ENCODE measurements at regions not wholly inside any gene's neighbourhood (a gene's known extent, or its start where the extent isn't known, plus 50 kb on each side); places are given as distances from the start of the nearest gene placed in this dataset.

GRCh38 chr12:91885851-91886731 lies 259.6 kb downstream of the BTG1 start:
- TF ChIP-seq CTCF (IDR thresholded peaks at IDR 0.05) = no peak
- Histone ChIP-seq H3K4me1 (no peaks in the 10 kb centered on the region), H3K27me3 (no peaks in the 10 kb centered on the region), H3K9me3 (no peaks in the 10 kb centered on the region), H3K4me3 (no peak overlapping the region), H3K27ac (no peak overlapping the region), H3K36me3 (no peaks in the 10 kb centered on the region)
- no peak for DNase-seq (ENCODE audit: low spot score)

- H3K4me1 ChIP-seq = no peaks in the 10 kb centered on the region
- no peak for TF ChIP-seq CTCF (IDR thresholded peaks at IDR 0.05)
- no peaks in the 10 kb centered on the region for H3K36me3 ChIP-seq
- DNase-seq (ENCODE audit: low spot score) = no peak
- no peaks in the 10 kb centered on the region for H3K9me3 ChIP-seq
- no peaks in the 10 kb centered on the region for H3K27me3 ChIP-seq
- H3K4me3 ChIP-seq = no peak overlapping the region
- no peak overlapping the region for H3K27ac ChIP-seq
Observed at GRCh38 chr12:91884230-91884629, 261.4 kb downstream of the BTG1 start.

GRCh38 chr12:91883811-91884210 lies 261.8 kb downstream of the BTG1 start:
- no peak overlapping the region for H3K4me3 ChIP-seq
- no peak overlapping the region for H3K27ac ChIP-seq
- no peaks in the 10 kb centered on the region for H3K36me3 ChIP-seq
- H3K9me3 ChIP-seq = no peaks in the 10 kb centered on the region
- no peak for DNase-seq (ENCODE audit: low spot score)
- no peaks in the 10 kb centered on the region for H3K4me1 ChIP-seq
- H3K27me3 ChIP-seq = no peaks in the 10 kb centered on the region
- no peak for TF ChIP-seq CTCF (IDR thresholded peaks at IDR 0.05)

GRCh38 chr12:91882910-91883309 lies 262.7 kb downstream of the BTG1 start:
- Histone ChIP-seq H3K4me3 (no peak overlapping the region), H3K27me3 (no peaks in the 10 kb centered on the region), H3K4me1 (no peaks in the 10 kb centered on the region), H3K36me3 (no peaks in the 10 kb centered on the region), H3K27ac (no peak overlapping the region), H3K9me3 (no peaks in the 10 kb centered on the region)
- TF ChIP-seq CTCF (IDR thresholded peaks at IDR 0.05) = no peak
- DNase-seq (ENCODE audit: low spot score) = no peak

- Histone ChIP-seq H3K9me3 (no peaks in the 10 kb centered on the region), H3K4me3 (no peak overlapping the region), H3K4me1 (peaks cover 0 to 5% of the 10 kb centered on the region in 2 donors), H3K36me3 (no peaks in the 10 kb centered on the region), H3K27me3 (no peaks in the 10 kb centered on the region), H3K27ac (no peak overlapping the region)
- TF ChIP-seq CTCF (IDR thresholded peaks at IDR 0.05) = no peak
- no peak for DNase-seq (ENCODE audit: low spot score)
Observed at GRCh38 chr12:91880528-91880927, 265.1 kb downstream of the BTG1 start.

Measured in right atrium auricular region (tissue), 2 donors.